Epithelial cell of proximal tubule (primary cell): ENCODE measurements at regions not wholly inside any gene's neighbourhood (a gene's known extent, or its start where the extent isn't known, plus 50 kb on each side); places are given as distances from the start of the nearest gene placed in this dataset.

ENCODE experiments used
- DNase-seq: peaks from one replicate; pipeline ENCODE4 v3.0.0-alpha.2; 2011; ENCODE audit warnings: low read depth
- H3K4me3 ChIP-seq: 2 replicates; pipeline ENCODE4 v1.5.1; 2011; ENCODE audit warnings: low read depth, mild to moderate bottlenecking, low read length
- CTCF ChIP-seq: conservative IDR thresholded peaks from 2 replicates; pipeline ENCODE4 v1.5.1; 2012; ENCODE audit warnings: low read depth, mild to moderate bottlenecking, low read length

- no peak for DNase-seq
- no peak for TF ChIP-seq CTCF
- H3K4me3 ChIP-seq, result no peak overlapping the region
Observed at GRCh38 chr6:101302593-101302992, 90.9 kb upstream of the GRIK2 start.

- no peak for DNase-seq
- no peak for TF ChIP-seq CTCF
- no peak overlapping the region for H3K4me3 ChIP-seq
Observed at GRCh38 chr6:101303495-101303894, 90.0 kb upstream of the GRIK2 start.

- H3K4me3 ChIP-seq, result no peak overlapping the region
- DNase-seq, result no peak
- no peak for TF ChIP-seq CTCF
Observed at GRCh38 chr6:101312652-101313051, 80.9 kb upstream of the GRIK2 start.

- no peak for DNase-seq
- H3K4me3 ChIP-seq, result no peak overlapping the region
- no peak for TF ChIP-seq CTCF
Observed at GRCh38 chr6:101322921-101323320, 70.6 kb upstream of the GRIK2 start.

- H3K4me3 ChIP-seq, result no peak overlapping the region
- no peak for DNase-seq
- TF ChIP-seq CTCF, result no peak
Observed at GRCh38 chr6:101326411-101326810, 67.1 kb upstream of the GRIK2 start.

- no peak for DNase-seq
- no peak overlapping the region for H3K4me3 ChIP-seq
- TF ChIP-seq CTCF, result no peak
Observed at GRCh38 chr6:101341926-101342325, 51.6 kb upstream of the GRIK2 start.
